HepG2 (cell line): ENCODE measurements at regions not wholly inside any gene's neighbourhood (a gene's known extent, or its start where the extent isn't known, plus 50 kb on each side); places are given as distances from the start of the nearest gene placed in this dataset.

Source experiments
- ATAC-seq: fragments of 200-7000 bp; cut with Tn5 transposase; 3 replicates; pipeline ENCODE4 v1.9.1; 2020; ENCODE audit warnings: mild to moderate bottlenecking, moderate library complexity
- BruUV-seq: library from RNA; stranded (reverse); fragments of 400-500 nt; replicated peaks from 2 replicates; lab custom pipeline; 2021; lab: Mats Ljungman, UMichigan
- CTCF ChIA-PET: fragments of 300-600 bp; formaldehyde crosslinking; extraction: SDS; loops from one replicate; lab custom pipeline; 2021; ENCODE audit warnings: low total read pairs, inconsistent platforms, low intra/inter-chr PET ratio; lab: Yijun Ruan, JAX
- POLR2A ChIA-PET: fragments of 350-600 bp; sonication (Branson Sonifier 250); formaldehyde crosslinking; loops from one replicate; lab custom pipeline; 2020; ENCODE audit warnings: antibody characterized with exemption, inconsistent platforms; lab: Yijun Ruan, JAX
- DNase-seq: peaks from one replicate; pipeline ENCODE4 v3.0.0-alpha.2; 2015; ENCODE audit warnings: low spot score
- FAIRE-seq: peaks from 3 replicates; lab custom pipeline; 2011; peaks lifted over from hg19 to GRCh38; lab: Jason Lieb, UNC
- H2AFZ ChIP-seq: one replicate; pipeline ENCODE4 v1.6.1; 2011; ENCODE audit warnings: low read length, inconsistent platforms
- H3K27ac ChIP-seq: fragments of 300-600 bp; 3 replicates; pipeline ENCODE4 v1.8.0; 2011; ENCODE audit warnings: mixed run types, mild to moderate bottlenecking, mixed read lengths, low read length, inconsistent platforms; ENCODE audit not compliant: insufficient read depth; ENCODE audit errors: extremely low read length
- H3K27me3 ChIP-seq, 2 experiments: fragments of 200-600 bp in 1 of 2; 2 replicates in 1 of 2; 3 replicates in 1 of 2; pipeline versions ENCODE4 v1.6.0 to v1.8.0; 2011; ENCODE audit warnings: low read length in 2 of 2, mild to moderate bottlenecking in 2 of 2, moderate library complexity in 2 of 2, inconsistent platforms in 1 of 2; ENCODE audit not compliant: insufficient read depth in 2 of 2, control insufficient read depth in 1 of 2
- H3K36me3 ChIP-seq, 2 experiments: fragments of 200-600 bp in 1 of 2; replicated peaks in 1 of 2; 2 replicates in 1 of 2; 3 replicates in 1 of 2; pipeline versions ENCODE4 v1.5.1 to v1.8.0; 2011; ENCODE audit warnings: low read length in 2 of 2, inconsistent platforms in 1 of 2; ENCODE audit not compliant: insufficient read depth in 2 of 2, control insufficient read depth in 1 of 2
- H3K4me1 ChIP-seq: 2 replicates; pipeline ENCODE4 v1.5.1; 2012; ENCODE audit warnings: low read length, inconsistent platforms; ENCODE audit not compliant: insufficient read depth
- H3K4me2 ChIP-seq: 2 replicates; pipeline ENCODE4 v1.6.0; 2011; ENCODE audit warnings: low read depth, low read length, inconsistent platforms
- H3K4me3 ChIP-seq, 3 experiments: fragments of 200-600 bp in 1 of 3; sonication (generic), shearing (Covaris generic) in 1 of 3; replicated peaks in 1 of 3; 2 replicates each; pipeline ENCODE4 v1.5.1; 2011 to 2016; ENCODE audit warnings: low read length in 3 of 3, inconsistent platforms in 2 of 3, low read depth in 2 of 3, mild to moderate bottlenecking in 2 of 3, control low read depth in 1 of 3, mixed read lengths in 1 of 3; ENCODE audit not compliant: insufficient read depth in 1 of 3
- H3K79me2 ChIP-seq: one replicate; pipeline ENCODE4 v1.6.1; 2011; ENCODE audit warnings: low read length, inconsistent platforms; ENCODE audit not compliant: insufficient read depth
- H3K9ac ChIP-seq: 2 replicates; pipeline ENCODE4 v1.6.0; 2011; ENCODE audit warnings: mild to moderate bottlenecking, low read depth, low read length, inconsistent platforms; ENCODE audit not compliant: insufficient read depth
- H3K9me3 ChIP-seq: 2 replicates; pipeline ENCODE4 v1.5.1; 2012; ENCODE audit warnings: mild to moderate bottlenecking, low read length
- H4K20me1 ChIP-seq: 2 replicates; pipeline ENCODE4 v1.6.0; 2011; ENCODE audit warnings: inconsistent platforms, mild to moderate bottlenecking, low read length, moderate library complexity; ENCODE audit not compliant: insufficient read depth
- ATAD3A ChIP-seq: sonication (generic); formaldehyde crosslinking; IDR thresholded peaks from 2 replicates; pipeline ENCODE4 v1.4.0; 2020; ENCODE audit warnings: missing genetic modification reagents
- ATF7-NPFF ChIP-seq: sonication (generic); formaldehyde crosslinking; IDR thresholded peaks from 2 replicates; pipeline ENCODE4 v1.8.1; 2023; ENCODE audit warnings: mild to moderate bottlenecking, low read depth, missing genetic modification reagents, moderate library complexity
- CREB1 ChIP-seq, 2 experiments: fragments of 450-650 bp in 1 of 2; IDR thresholded peaks; 2 replicates each; pipeline ENCODE4 v1.6.1; 2016 to 2017; ENCODE audit warnings: control low read depth in 1 of 2, mild to moderate bottlenecking in 1 of 2, missing compliant biosample characterization in 1 of 2, missing genetic modification characterization in 1 of 2
- E2F5 ChIP-seq: sonication (generic); formaldehyde crosslinking; conservative IDR thresholded peaks from 2 replicates; pipeline ENCODE4 v1.4.0; 2020; ENCODE audit warnings: missing genetic modification reagents
- FLYWCH1 ChIP-seq: sonication (generic); formaldehyde crosslinking; IDR thresholded peaks from 2 replicates; pipeline ENCODE4 v1.8.1; 2023; ENCODE audit warnings: mild to moderate bottlenecking, missing genetic modification reagents
- FOXK2 ChIP-seq: fragments of 450-650 bp; IDR thresholded peaks from 2 replicates; pipeline ENCODE4 v1.6.1; 2016
- MYNN ChIP-seq: sonication (generic); formaldehyde crosslinking; IDR thresholded peaks from 2 replicates; pipeline ENCODE4 v1.4.0; 2020; ENCODE audit warnings: mild to moderate bottlenecking, low read depth, missing genetic modification reagents
- NFRKB ChIP-seq: fragments of 450-650 bp; IDR thresholded peaks from 2 replicates; pipeline ENCODE4 v1.6.1; 2017
- RFX1 ChIP-seq: fragments of 450-650 bp; IDR thresholded peaks from 2 replicates; pipeline ENCODE4 v1.6.1; 2017
- ZFP36 ChIP-seq: fragments of 150-350 bp; IDR thresholded peaks from 2 replicates; pipeline ENCODE4 v1.6.1; 2018; ENCODE audit warnings: borderline replicate concordance, low read length, low read depth; ENCODE audit not compliant: partially characterized antibody
- ZFP62 ChIP-seq: sonication (generic); formaldehyde crosslinking; IDR thresholded peaks from 2 replicates; pipeline ENCODE4 v1.4.0; 2020; ENCODE audit warnings: missing genetic modification reagents
- ZNF224 ChIP-seq: sonication (generic); formaldehyde crosslinking; IDR thresholded peaks from 2 replicates; pipeline ENCODE4 v1.5.0; 2020; ENCODE audit warnings: mild to moderate bottlenecking, missing genetic modification reagents
- ZNF282 ChIP-seq: fragments of 450-650 bp; IDR thresholded peaks from 2 replicates; pipeline ENCODE4 v1.6.1; 2018; ENCODE audit not compliant: partially characterized antibody
- ZNF383 ChIP-seq: sonication (generic); formaldehyde crosslinking; IDR thresholded peaks from 2 replicates; pipeline ENCODE4 v1.4.0; 2020; ENCODE audit warnings: missing genetic modification reagents, mild to moderate bottlenecking, borderline replicate concordance
- ZNF569 ChIP-seq: sonication (generic); formaldehyde crosslinking; IDR thresholded peaks from 2 replicates; pipeline ENCODE4 v1.5.0; 2020; ENCODE audit warnings: mild to moderate bottlenecking, missing genetic modification reagents, moderate library complexity, borderline replicate concordance
- ZNF615 ChIP-seq: sonication (generic); formaldehyde crosslinking; IDR thresholded peaks from 2 replicates; pipeline ENCODE4 v1.5.0; 2020; ENCODE audit warnings: mild to moderate bottlenecking, missing genetic modification reagents, borderline replicate concordance
- ZNF792 ChIP-seq: IDR thresholded peaks from 2 replicates; pipeline ENCODE4 v1.6.1; 2016
- WGBS: methylation state at CpG from one replicate; pipeline ENCODE4 v1.1.6; 2017; ENCODE audit warnings: low lambda C conversion rate; 5-methylcytosine and 5-hydroxymethylcytosine counted together
- in situ Hi-C: cut with HindIII; loops from 2 replicates; pipeline ENCODE4 v1.10.0; 2017; ENCODE audit warnings: low pct_unique_long_range_greater_than_20kb; ENCODE audit not compliant: extremely low pct_ligation_motif_present
- intact Hi-C: fragments of 100-400 bp; cut with micrococcal nuclease; formaldehyde crosslinking; loops from one replicate; pipeline ENCODE4 v1.10.0; 2022; ENCODE audit not compliant: unreplicated experiment

GRCh38 chr2:149915151-149915550, 327.6 kb upstream of the MMADHC start (continued):
- no peak for TF ChIP-seq ZNF792
- TF ChIP-seq ZFP36, result no peak
- TF ChIP-seq ZNF383 (CRISPR knock-in tag), result no peak
- no peak for TF ChIP-seq CREB1 (IDR thresholded peaks at IDR 0.05)
- TF ChIP-seq CREB1 (CRISPR knock-in tag; IDR thresholded peaks at IDR 0.05), result no peak
- no peak for TF ChIP-seq RFX1
- no peak for TF ChIP-seq FLYWCH1
- no peak for TF ChIP-seq ZNF615 (CRISPR knock-in tag)
- TF ChIP-seq ATAD3A (CRISPR knock-in tag), result no peak
- TF ChIP-seq, all 625 proteins: peak for 0

GRCh38 chr2:149908726-149909683, 321.4 kb upstream of the MMADHC start:
- Histone ChIP-seq H3K36me3 (no peaks in the 10 kb centered on the region), H3K9me3 (peaks cover 21% of the 10 kb centered on the region), H3K4me3 (no peak overlapping the region), H3K27me3 (no peaks in the 10 kb centered on the region), H3K4me2 (no peak overlapping the region), H3K79me2 (no peaks in the 10 kb centered on the region), H2AFZ (no peak overlapping the region), H3K9ac (no peak overlapping the region), H3K4me1 (no peaks in the 10 kb centered on the region), H3K27ac (no peak overlapping the region), H4K20me1 (no peaks in the 10 kb centered on the region)
- no TSS peak for BruUV-seq
- CTCF ChIA-PET, result no interaction called here
- FAIRE-seq (no peak), ATAC-seq (no peak), DNase-seq (no peak)
- 13% methylated on average over 3 of the region's 3 CpGs for WGBS
- no peak for TF ChIP-seq ZFP62 (CRISPR knock-in tag)
- no peak for TF ChIP-seq ATF7-NPFF (CRISPR knock-in tag)
- no peak for TF ChIP-seq ZNF224 (CRISPR knock-in tag)
- TF ChIP-seq ZNF282, result no peak
- no peak for TF ChIP-seq FOXK2
- no peak for TF ChIP-seq E2F5 (CRISPR knock-in tag)
- no peak for TF ChIP-seq NFRKB
- TF ChIP-seq MYNN (CRISPR knock-in tag), result no peak
- TF ChIP-seq ZNF569 (CRISPR knock-in tag), result no peak
- POLR2A ChIA-PET, result no interaction called here
- in situ Hi-C loops (no loop called here), intact Hi-C loops (no loop called here)
